ENCODE measurements at regions not wholly inside any gene's neighbourhood (a gene's known extent, or its start where the extent isn't known, plus 50 kb on each side); places are given as distances from the start of the nearest gene placed in this dataset.

- no peak for DNase-seq
Measured at GRCh38 chr1:90558754-90559378, 158.2 kb downstream of the BARHL2 start.

- no peak for DNase-seq
Measured at GRCh38 chr1:90558126-90558525, 159.0 kb downstream of the BARHL2 start.

- no peak for DNase-seq
Measured at GRCh38 chr1:90557706-90558105, 159.4 kb downstream of the BARHL2 start.

GRCh38 chr1:90550626-90551406 is 166.3 kb downstream of the BARHL2 start:
- no peak for DNase-seq

GRCh38 chr1:90544356-90544755 is 172.7 kb downstream of the BARHL2 start:
- no peak for DNase-seq

- DNase-seq: no peak
Measured at GRCh38 chr1:90537606-90538362, 179.3 kb downstream of the BARHL2 start.

GRCh38 chr1:90534663-90535295 is 182.3 kb downstream of the BARHL2 start:
- no peak for DNase-seq

GRCh38 chr1:90534116-90534515 is 183.0 kb downstream of the BARHL2 start:
- no peak for DNase-seq

GRCh38 chr1:90526954-90527353 is 190.1 kb downstream of the BARHL2 start:
- DNase-seq: no peak

- DNase-seq: no peak
Measured at GRCh38 chr1:90522432-90522831, 194.7 kb downstream of the BARHL2 start.

- DNase-seq: no peak
Measured at GRCh38 chr1:90513956-90514355, 203.1 kb downstream of the BARHL2 start.

- DNase-seq: no peak
Measured at GRCh38 chr1:90512441-90512840, 204.7 kb downstream of the BARHL2 start.

GRCh38 chr1:90510143-90510542 is 207.0 kb downstream of the BARHL2 start:
- no peak for DNase-seq

GRCh38 chr1:90509225-90510048 is 207.7 kb downstream of the BARHL2 start:
- DNase-seq: no peak

GRCh38 chr1:90508376-90509167 is 208.5 kb downstream of the BARHL2 start:
- DNase-seq: no peak

GRCh38 chr1:90507173-90507572 is 209.9 kb downstream of the BARHL2 start:
- no peak for DNase-seq

GRCh38 chr1:90505806-90506205 is 211.3 kb downstream of the BARHL2 start:
- no peak for DNase-seq

- no peak for DNase-seq
Measured at GRCh38 chr1:90504509-90504908, 212.6 kb downstream of the BARHL2 start.

- DNase-seq: no peak
Measured at GRCh38 chr1:90502696-90503095, 214.4 kb downstream of the BARHL2 start.

- no peak for DNase-seq
Measured at GRCh38 chr1:90502194-90502593, 214.9 kb downstream of the BARHL2 start.

GRCh38 chr1:90501281-90501680 is 215.8 kb downstream of the BARHL2 start:
- DNase-seq: no peak

Measured in suppressor macrophage treated with lipopolysaccharide for 1 hour (primary cell).